ENCODE measurements at regions not wholly inside any gene's neighbourhood (a gene's known extent, or its start where the extent isn't known, plus 50 kb on each side); places are given as distances from the start of the nearest gene placed in this dataset.

- DNase-seq: no peak
These were observed 136.1 kb downstream of the CEP135 start for GRCh38 chr4:56084851-56085250.
